Stimulated activated CD8-positive, alpha-beta memory T cell treated with anti-CD3 and anti-CD28 coated beads, Interleukin-7, amount 100 ng/mL, for 1 hour (primary cell): ENCODE measurements at regions not wholly inside any gene's neighbourhood (a gene's known extent, or its start where the extent isn't known, plus 50 kb on each side); places are given as distances from the start of the nearest gene placed in this dataset.
"Not testable (repeated sequence)": the region's sequence is repeated elsewhere in the genome, so short reads cannot be mapped to it uniquely, and the experiment has no call there.

Experiments
- DNase-seq, 2 donors: peaks; one replicate each; pipeline ENCODE4 v3.0.0-alpha.2; 2020; ENCODE audit warnings: low read depth in 2 of 2

DNA sequence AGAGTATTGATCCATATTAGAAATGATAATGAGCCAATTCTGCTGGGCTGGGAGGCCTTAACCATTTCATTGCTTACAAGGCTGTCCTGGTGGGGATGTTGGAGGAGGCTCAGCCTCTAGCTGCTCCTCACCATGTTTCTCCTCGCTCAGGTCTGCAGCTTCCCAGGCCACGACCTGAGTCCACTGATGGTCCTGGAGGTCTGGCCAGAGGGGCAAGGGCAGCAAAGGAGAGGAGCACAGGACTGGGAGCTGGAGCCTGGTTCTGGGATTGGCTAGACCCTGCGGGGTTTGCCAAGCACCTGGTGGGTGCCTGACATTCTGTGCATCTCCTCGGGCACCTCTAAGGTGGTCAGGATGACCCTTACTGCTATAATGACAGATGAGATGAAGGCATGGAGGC, 92.6 kb downstream of the KIF26A start:
- DNase-seq, result no peak

DNA sequence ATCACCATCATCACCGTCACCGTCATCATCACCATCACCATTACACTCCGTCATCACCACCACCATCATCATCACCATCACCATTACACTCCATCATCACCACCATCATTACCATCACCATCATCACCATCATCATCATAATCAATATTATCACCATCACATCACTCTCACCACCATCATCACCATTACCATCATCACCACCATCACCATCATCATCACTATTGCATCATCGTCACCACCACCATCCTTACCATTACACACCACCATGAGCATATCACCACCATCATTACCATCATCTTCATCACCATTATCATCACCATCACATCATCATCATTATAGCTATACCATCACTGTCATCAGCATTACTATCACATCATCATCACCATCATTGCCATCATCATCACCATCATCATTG, 93.7 kb downstream of the KIF26A start:
- DNase-seq, result no peak

DNA sequence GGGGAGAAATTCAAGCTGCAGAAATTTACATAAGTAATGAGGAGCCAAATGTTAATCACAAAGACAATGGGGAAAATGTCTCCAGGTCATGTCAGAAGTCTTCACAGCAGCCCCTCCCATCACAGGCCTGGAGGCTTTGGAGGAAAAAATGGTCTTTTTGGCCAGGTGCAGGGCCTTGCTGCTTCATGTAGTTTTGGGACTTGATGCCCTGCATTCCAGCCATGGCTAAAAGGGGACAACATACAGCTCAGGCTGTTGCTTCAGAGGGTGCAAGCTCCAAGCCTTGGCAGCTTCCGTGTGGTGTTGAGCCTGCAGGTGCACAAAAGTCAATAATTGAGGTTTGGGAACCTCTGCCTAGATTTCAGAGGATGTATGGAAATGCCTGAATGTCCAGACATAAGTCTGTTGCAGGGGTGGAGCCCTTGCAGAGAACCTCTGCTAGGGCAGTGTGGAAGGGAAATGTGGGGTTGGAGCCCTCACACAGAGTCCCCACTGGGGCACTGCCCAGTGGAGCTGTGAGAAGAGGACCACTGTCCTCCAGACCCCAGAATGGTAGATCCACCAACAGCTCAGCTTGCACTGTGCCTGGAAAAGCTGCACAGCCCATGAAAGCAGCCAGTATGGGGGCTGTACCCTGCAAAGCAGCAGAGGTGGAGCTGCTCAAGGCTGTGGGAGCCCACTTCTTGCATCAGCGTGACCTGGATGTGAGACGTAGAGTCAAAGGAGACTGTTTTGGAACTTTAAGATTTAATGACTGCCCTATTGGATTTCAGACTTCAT, 95.8 kb downstream of the KIF26A start:
- DNase-seq, result not testable (repeated sequence)

- DNase-seq, result no peak
Observed at GRCh38 chr14:104235686-104236085, 97.3 kb downstream of the KIF26A start.

DNA sequence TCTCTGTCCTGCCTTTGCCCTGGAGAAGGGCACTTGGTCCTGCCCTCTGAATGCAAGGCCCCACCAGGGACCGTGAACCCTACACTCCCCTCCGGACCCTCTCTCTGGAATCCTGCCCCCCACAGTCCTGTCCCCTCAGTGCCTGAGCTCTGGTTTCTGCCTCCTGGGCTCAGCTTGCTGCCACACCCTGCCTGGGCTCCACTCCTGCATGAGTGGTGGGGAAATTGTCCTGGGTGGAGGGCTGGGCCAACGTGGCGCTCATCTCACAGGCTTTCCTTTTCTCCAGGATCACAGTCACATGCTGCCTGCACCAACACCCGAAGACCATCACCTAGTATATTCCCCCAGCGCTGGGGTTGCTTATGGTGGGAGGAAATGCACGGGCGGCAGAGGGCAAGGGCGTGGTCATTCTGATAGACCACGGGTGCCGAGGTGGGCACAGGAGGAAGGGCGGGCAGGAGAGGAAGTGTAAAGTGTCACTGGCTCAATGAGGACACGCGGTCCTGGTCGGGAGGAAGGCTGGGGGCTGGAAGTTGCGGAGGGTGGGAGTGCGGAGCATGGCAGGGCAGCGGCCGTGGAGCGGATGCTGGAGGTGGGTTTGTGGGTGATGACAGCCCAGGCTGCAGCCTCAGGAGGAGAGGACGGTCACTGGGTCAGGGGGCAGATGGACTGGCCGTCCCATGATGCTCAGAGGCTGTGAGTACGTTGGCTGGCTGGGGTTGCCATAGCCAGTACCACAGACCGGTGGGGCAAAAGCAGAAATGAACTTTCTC, 99.5 kb downstream of the KIF26A start:
- DNase-seq, result no peak

- DNase-seq, result no peak
Observed at GRCh38 chr14:104238424-104239184, 100.2 kb downstream of the KIF26A start.

DNA sequence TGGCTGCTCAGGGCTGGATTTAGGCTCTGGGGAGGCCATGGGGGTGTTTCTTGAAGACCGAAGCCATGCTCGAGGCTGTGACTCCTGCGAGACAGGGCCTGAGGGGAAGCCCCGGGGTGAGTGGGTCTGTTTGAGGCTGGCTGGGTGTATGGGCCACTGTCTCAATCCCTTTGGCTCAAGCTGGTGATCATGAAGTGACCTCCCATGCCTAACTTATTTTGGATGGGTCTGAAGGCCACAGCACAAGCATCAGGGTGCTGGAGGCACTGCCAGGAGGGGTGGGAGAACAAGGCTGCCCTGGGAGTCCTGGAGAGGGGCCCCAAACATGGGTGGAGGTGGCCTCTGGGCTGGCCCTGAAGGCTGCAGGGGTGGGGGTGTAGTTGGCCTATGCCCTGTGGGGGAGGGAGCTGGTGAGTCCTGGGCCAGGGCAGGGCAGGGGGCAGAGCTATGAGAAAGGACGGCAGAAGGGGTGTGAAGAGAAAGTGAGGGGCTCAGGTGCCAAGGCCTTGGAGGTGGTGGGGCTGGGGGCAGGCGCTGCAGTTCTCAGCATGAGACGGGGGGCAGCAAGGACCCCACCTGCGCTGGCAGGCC, 100.9 kb downstream of the KIF26A start:
- DNase-seq, result no peak

- no peak for DNase-seq
Observed at GRCh38 chr14:104239861-104240301, 101.5 kb downstream of the KIF26A start.

- DNase-seq, result no peak
Observed at GRCh38 chr14:104240434-104241157, 102.2 kb downstream of the KIF26A start.

- DNase-seq, result no peak
Observed at GRCh38 chr14:104243200-104243599, 104.8 kb downstream of the KIF26A start.

GRCh38 chr14:104244221-104245011, 106.0 kb downstream of the KIF26A start:
- no peak for DNase-seq

- DNase-seq, result no peak
Observed at GRCh38 chr14:104245075-104245474, 106.7 kb downstream of the KIF26A start.

- no peak for DNase-seq
Observed at GRCh38 chr14:104245723-104246122, 107.3 kb downstream of the KIF26A start.

DNA sequence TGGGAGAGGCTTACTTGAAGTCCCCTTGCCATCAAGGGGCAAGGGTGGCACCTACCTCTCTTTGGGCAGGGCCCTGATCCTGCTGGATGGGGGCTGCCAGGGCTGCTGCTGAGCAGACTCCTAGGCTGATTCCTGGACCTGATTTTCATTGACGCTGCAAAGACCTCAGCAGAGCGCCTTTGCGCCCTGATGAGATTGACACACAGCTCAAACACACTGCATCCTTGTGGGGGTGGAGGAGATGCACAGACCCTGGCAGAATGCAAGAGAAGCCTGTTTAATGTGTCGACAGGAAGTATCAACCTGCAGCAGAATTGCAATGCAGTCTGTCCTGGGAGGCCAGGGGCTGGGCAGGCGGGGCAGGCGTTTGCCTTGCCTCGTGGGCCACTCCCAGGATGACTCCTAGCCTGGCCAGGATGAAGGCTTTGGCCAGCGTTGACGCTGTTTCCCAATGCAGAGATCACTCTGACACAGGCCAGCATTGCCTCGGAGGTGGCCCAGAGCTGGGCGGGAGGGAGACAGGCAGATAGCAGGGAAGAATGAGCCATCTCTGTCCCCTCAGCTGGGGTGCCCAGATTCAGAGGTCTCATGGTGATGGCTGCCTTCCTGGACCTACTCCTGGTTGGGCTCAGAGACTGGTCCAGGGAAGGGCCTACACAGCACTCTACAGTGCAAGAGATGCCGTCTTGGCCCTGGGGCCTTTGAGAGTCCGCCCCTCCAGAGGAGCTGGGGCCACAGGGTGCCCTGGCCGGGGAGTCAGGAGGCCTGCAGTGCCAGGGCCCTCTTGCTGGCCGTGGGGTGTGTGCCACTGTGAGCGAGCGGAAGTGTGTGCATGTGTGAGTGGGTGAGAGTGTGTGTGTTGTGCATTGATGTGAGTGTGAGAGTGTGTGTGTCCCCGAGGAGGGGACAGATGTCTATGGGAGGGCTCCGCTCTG, 108.3 kb downstream of the KIF26A start:
- DNase-seq, result no peak

DNA sequence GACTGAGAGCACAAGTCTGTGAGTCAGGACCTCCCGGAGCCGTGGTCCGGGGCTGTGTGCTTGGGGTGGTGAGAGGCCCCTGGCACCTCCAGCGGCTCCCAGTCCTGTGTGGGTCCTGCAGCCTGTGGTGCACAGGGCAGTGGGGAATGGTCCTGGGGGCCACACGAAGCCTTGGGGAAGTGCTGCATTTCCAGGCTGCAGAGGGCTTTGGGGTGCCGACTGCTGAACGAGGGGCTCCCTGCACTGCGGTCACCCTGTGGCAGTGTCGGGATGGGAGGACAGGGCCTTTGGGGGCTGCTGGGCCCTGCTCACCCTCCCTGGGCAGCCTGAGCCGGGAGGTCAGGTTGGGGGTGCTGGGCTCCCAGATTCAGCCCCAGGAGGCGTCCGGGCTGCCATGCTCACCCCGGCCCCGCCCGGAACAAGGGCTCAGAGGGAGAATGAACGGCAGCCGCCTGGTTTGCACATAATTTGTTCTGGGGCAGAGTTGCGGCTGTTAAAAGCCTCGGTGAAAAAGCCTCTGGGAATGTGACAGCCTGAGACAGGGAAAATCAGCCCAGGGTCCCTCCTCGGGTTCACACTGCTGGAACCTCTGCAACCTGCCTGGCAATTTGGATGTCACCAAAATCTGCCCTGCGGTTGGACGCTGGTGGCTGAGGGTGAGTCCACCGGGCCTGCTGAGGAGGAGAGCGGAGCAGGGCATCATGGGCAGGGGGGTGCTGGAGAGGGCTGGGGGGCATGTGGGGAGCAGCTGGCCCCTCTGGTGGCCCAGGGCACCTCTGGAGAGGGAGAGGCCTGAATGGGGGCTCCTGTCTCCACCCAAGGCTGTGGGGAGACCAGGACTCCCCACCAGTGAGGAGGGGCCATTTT, 109.2 kb downstream of the KIF26A start:
- DNase-seq, result no peak

DNA sequence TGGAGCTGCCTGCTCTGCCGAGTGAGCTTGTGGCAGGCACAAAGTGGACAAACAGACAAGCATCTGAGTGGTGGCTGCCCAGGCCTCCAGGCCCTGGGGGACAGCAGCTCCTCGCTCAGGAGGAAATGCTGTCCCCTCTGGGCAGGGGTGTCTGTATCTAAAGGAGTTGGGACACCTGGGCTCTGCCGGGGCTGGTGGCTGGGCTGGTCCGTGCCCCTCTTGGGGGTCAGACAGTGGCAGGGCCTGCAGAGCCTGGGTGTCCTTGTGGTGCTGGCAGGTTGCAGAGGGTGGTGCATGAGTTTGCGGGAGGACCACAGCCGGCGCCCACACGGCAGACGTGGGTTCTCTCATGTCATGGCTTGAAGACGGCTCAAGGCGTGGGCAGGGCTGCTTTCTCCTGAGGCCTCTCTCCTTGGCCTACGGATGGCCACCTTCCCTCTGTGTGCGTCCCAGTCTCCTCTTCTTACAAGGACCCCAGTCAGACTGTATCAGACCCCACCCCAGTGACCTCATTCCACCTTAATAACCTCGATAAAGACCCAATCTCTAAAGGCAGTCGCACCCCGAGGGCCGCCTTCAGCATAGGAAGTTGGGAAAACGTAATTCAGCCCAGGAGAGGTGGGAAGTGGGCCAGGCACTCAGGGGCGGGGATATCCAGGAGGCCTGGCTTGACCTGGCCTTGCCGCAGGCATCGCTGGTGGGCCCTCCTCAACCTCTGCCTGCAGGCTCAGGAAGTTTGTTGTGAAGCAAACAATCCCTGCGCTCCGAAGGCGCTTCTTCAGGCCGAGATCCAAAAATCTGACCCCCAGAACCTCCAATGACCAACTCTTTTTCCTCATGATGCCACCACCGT, 110.0 kb downstream of the KIF26A start:
- no peak for DNase-seq

DNA sequence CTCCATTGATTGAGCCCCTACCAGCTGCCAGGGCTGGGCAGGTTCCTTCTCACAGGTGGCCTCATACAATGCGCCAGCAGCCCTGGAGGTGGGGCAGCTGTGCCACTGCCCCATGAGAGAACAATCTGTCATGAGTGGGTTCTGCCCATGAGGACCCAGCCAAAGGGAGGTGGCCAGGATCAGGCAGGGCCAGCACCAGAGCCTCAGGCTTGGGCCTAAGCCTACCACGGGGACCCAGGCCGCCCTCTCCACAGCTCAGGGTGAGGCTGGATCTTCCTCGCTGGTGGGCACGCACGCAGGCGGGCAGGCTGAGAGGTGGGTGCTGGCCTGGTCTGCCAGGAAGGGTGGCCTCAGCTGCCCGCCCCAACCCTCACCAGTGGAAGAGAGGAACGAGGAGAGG, 110.7 kb downstream of the KIF26A start:
- DNase-seq, result no peak
